Keratinocyte (primary cell): ENCODE measurements at regions not wholly inside any gene's neighbourhood (a gene's known extent, or its start where the extent isn't known, plus 50 kb on each side); places are given as distances from the start of the nearest gene placed in this dataset.

Experiments
- DNase-seq: peaks from one replicate; pipeline ENCODE4 v3.0.0-alpha.2; 2011; ENCODE audit warnings: low read depth, missing footprints, low spot score
- FAIRE-seq: peaks from 2 replicates; lab custom pipeline; 2011; peaks lifted over from hg19 to GRCh38; lab: Jason Lieb, UNC
- H2AFZ ChIP-seq: 2 replicates; pipeline ENCODE4 v1.6.0; 2012; ENCODE audit warnings: low read length, control low read depth, inconsistent platforms; ENCODE audit not compliant: control insufficient read depth
- H3K27ac ChIP-seq: 2 replicates; pipeline ENCODE4 v1.5.1; 2011; ENCODE audit warnings: low read length; ENCODE audit not compliant: control insufficient read depth, insufficient read depth
- H3K27me3 ChIP-seq: 3 replicates; pipeline ENCODE4 v1.6.0; 2011; ENCODE audit warnings: low read length; ENCODE audit not compliant: control insufficient read depth, insufficient read depth; ENCODE audit errors: extremely low read depth
- H3K36me3 ChIP-seq, 2 experiments: 2 replicates in 1 of 2; 3 replicates in 1 of 2; pipeline ENCODE4 v1.5.1; 2011; ENCODE audit warnings: low read length in 2 of 2, mild to moderate bottlenecking in 1 of 2; ENCODE audit not compliant: control insufficient read depth in 2 of 2, insufficient read depth in 2 of 2; ENCODE audit errors: extremely low read depth in 1 of 2
- H3K4me1 ChIP-seq: 3 replicates; pipeline ENCODE4 v1.5.1; 2011; ENCODE audit warnings: low read length; ENCODE audit not compliant: control insufficient read depth, insufficient read depth; ENCODE audit errors: extremely low read depth
- H3K4me2 ChIP-seq: 3 replicates; pipeline ENCODE4 v1.6.0; 2011; ENCODE audit warnings: low read depth, low read length; ENCODE audit not compliant: control insufficient read depth, insufficient read depth; ENCODE audit errors: extremely low read depth
- H3K4me3 ChIP-seq, 3 experiments: fragments of 200-600 bp in 1 of 3; sonication (generic) in 1 of 3; 2 replicates in 2 of 3; 3 replicates in 1 of 3; pipeline ENCODE4 v1.5.1; 2011 to 2016; ENCODE audit warnings: low read length in 3 of 3, mild to moderate bottlenecking in 3 of 3, control low read depth in 2 of 3, inconsistent platforms in 1 of 3, low read depth in 1 of 3, mixed read lengths in 1 of 3, mixed run types in 1 of 3, moderate library complexity in 1 of 3; ENCODE audit not compliant: control insufficient read depth in 2 of 3, insufficient read depth in 2 of 3; ENCODE audit errors: extremely low read depth in 1 of 3
- H3K79me2 ChIP-seq: 2 replicates; pipeline ENCODE4 v1.6.0; 2012; ENCODE audit warnings: low read length; ENCODE audit not compliant: control insufficient read depth, insufficient read depth
- H3K9ac ChIP-seq: 3 replicates; pipeline ENCODE4 v1.6.0; 2011; ENCODE audit warnings: low read length; ENCODE audit not compliant: control insufficient read depth, insufficient read depth; ENCODE audit errors: extremely low read depth
- H3K9me1 ChIP-seq: 3 replicates; pipeline ENCODE4 v1.6.0; 2011; ENCODE audit warnings: low read length; ENCODE audit not compliant: control insufficient read depth, insufficient read depth; ENCODE audit errors: extremely low read depth
- H3K9me3 ChIP-seq: 2 replicates; pipeline ENCODE4 v1.5.1; 2012; ENCODE audit warnings: low read depth, low read length; ENCODE audit not compliant: control insufficient read depth
- H4K20me1 ChIP-seq: 3 replicates; pipeline ENCODE4 v1.6.0; 2011; ENCODE audit warnings: low read length; ENCODE audit not compliant: control insufficient read depth, insufficient read depth; ENCODE audit errors: extremely low read depth
- CTCF ChIP-seq, 3 experiments: IDR thresholded peaks in 1 of 3; conservative IDR thresholded peaks in 1 of 3; optimal IDR thresholded peaks in 1 of 3; 2 replicates in 2 of 3; 3 replicates in 1 of 3; pipeline versions ENCODE3 to v1.5.1; 2011; ENCODE audit warnings: low read length in 3 of 3, mild to moderate bottlenecking in 3 of 3, moderate library complexity in 2 of 3, control low read depth in 1 of 3, inconsistent platforms in 1 of 3; ENCODE audit not compliant: insufficient read depth in 2 of 3; ENCODE audit errors: extremely low read depth in 1 of 3
- EZH2 ChIP-seq: IDR thresholded peaks from one replicate; pipeline ENCODE4 v1.6.1; 2012; ENCODE audit warnings: inconsistent platforms, mild to moderate bottlenecking, low read length, moderate library complexity
- dilution Hi-C: fragments of 300-500 bp; cut with MboI; formaldehyde crosslinking; loops from one replicate; pipeline ENCODE4 v1.7.0; 2020; ENCODE audit warnings: low sequenced_read_pairs; ENCODE audit not compliant: extremely low pct_ligation_motif_present

- FAIRE-seq (no peak), DNase-seq (no peak)
- no peaks in the 10 kb centered on the region for H3K36me3 ChIP-seq
- H3K4me1 ChIP-seq: peaks cover 7% of the 10 kb centered on the region
- no peaks in the 10 kb centered on the region for H3K9me3 ChIP-seq
- H3K79me2 ChIP-seq: no peaks in the 10 kb centered on the region
- no peaks in the 10 kb centered on the region for H4K20me1 ChIP-seq
- no peak overlapping the region for H3K4me3 ChIP-seq
- H3K9ac ChIP-seq: no peak overlapping the region
- no peak overlapping the region for H3K4me2 ChIP-seq
- no peak for TF ChIP-seq CTCF (optimal IDR thresholded peaks at IDR 0.05 in 1 of 3, IDR thresholded peaks at IDR 0.05 in 1 of 3, conservative IDR thresholded peaks at IDR 0.05 in 1 of 3; ENCODE audit: extremely low read depth in 1 of 3, insufficient read depth in 2 of 3, low read length in 3 of 3)
- dilution Hi-C loops: no loop called here
- H3K9me1 ChIP-seq: no peaks in the 10 kb centered on the region
- no peak overlapping the region for H3K27ac ChIP-seq
- H2AFZ ChIP-seq: no peak overlapping the region
- H3K27me3 ChIP-seq: peaks cover 14% of the 10 kb centered on the region
Measured at GRCh38 chr3:64438812-64439211, 213.5 kb upstream of the PRICKLE2 start.

GRCh38 chr3:64438066-64438465 lies 212.8 kb upstream of the PRICKLE2 start:
- Histone ChIP-seq H3K36me3 (no peaks in the 10 kb centered on the region), H3K9me3 (no peaks in the 10 kb centered on the region), H3K27me3 (peaks cover 9% of the 10 kb centered on the region), H4K20me1 (no peaks in the 10 kb centered on the region), H3K27ac (no peak overlapping the region), H2AFZ (no peak overlapping the region), H3K79me2 (no peaks in the 10 kb centered on the region), H3K9me1 (no peaks in the 10 kb centered on the region), H3K4me3 (no peak overlapping the region), H3K4me1 (peaks cover 7% of the 10 kb centered on the region), H3K4me2 (no peak overlapping the region), H3K9ac (no peak overlapping the region)
- dilution Hi-C loops: no loop called here
- TF ChIP-seq EZH2: no peak
- no peak for TF ChIP-seq CTCF (optimal IDR thresholded peaks at IDR 0.05 in 1 of 3, IDR thresholded peaks at IDR 0.05 in 1 of 3, conservative IDR thresholded peaks at IDR 0.05 in 1 of 3; ENCODE audit: extremely low read depth in 1 of 3, insufficient read depth in 2 of 3, low read length in 3 of 3)
- DNase-seq (no peak), FAIRE-seq (no peak)
